ELF-1 (cell line): ENCODE measurements at regions not wholly inside any gene's neighbourhood (a gene's known extent, or its start where the extent isn't known, plus 50 kb on each side); places are given as distances from the start of the nearest gene placed in this dataset.

ENCODE experiments used
- DNase-seq: peaks from one replicate; pipeline ENCODE4 v3.0.0-alpha.2; 2016; ENCODE audit warnings: low read depth, low spot score

GRCh38 chr6:77324866-77325265 is 138.4 kb downstream of the HTR1B start:
- no peak for DNase-seq

DNA sequence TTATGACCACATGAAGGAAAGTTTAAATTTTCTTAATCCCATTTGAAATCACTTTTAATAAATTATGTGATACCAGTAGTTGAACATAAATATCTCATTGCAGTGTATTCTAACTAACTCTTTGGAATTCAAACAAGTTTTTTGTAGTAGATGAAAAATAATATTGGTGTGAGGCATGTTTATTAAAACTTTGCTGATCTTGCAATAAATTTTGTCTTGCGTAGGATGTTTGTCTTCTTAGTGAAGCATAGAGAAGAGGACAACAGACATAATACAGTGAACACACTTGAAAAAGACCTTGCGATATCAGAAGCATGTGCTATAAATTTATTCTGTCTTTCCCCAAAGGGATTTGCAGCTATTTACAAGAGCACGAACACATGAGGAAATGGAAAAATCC is 140.7 kb downstream of the HTR1B start:
- no peak for DNase-seq

GRCh38 chr6:77318256-77318655 is 145.0 kb downstream of the HTR1B start:
- DNase-seq: no peak

- DNase-seq: no peak
Measured at GRCh38 chr6:77313595-77313994, 149.7 kb downstream of the HTR1B start.

DNA sequence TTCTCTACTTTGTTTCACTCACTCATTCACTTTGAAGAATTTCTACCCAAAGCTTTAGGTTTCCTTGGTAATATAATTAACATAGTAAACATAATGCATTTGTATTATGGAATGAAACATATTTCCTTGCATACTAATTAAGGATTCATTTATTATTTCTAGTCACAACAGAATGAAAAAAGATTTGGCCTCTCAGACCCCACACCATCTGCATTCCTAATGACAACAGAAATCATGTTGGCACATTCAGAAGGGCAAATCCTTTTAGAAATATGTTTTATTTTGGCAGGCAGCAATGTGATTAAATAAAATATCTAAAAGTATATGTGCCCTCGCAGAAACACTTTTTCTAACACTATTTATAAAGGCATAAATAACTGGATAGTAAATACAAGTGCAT is 163.4 kb downstream of the HTR1B start:
- no peak for DNase-seq

DNA sequence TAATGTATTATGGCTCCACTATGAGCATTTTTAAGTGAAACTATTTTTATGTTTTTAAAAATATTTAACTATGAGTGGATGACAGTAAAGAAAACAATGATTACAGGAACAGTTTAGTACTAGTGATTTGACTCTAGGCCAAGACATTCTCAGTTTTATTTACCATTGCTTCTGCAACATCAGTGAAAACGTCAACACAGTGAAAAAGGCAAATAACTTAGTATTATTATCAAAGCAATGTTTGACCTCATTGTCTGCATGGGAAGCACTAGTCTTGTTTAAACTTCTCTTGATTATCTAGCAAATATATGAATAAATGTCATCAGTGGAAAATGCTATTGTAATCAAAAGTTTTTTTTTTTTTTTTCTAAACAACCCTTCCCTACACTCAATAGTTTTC is 165.0 kb downstream of the HTR1B start:
- DNase-seq: no peak

GRCh38 chr6:77292564-77293546 is 170.4 kb downstream of the HTR1B start:
- no peak for DNase-seq

DNA sequence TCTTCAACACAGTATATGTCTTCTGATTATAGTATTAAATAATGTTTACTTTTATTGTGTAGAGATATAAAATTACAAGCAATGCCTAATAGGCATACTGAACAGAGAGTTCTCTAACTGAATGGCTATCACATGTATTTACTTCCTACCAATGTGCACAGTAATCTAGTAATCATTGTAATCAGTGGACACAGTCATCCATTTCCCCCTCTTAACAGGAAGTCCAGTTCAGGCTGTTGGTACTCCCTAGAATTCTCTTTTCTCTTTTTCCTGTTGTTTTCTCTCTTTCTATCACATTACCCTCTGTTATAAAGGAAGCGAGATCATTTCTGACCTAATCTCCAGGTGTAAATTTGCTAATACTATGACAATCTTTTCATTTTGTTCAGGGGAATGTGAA is 172.5 kb downstream of the HTR1B start:
- no peak for DNase-seq

DNA sequence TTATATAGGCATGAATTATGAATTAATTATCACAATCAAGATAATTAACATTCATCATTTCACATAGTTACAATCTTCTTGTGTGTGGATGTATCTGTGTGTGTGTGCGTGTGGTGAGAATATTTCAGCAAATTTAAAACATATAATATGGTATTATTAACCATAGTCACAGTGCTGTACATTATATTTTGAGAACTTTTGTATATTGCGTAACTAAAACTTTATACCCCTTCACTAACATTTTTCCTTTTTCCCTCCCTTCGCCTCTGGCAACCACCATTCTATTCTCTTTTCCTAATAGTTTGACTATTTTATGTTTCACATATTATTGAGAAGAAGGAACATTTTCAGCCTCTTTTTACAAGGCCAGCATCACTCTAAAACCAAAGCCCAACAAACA is 176.8 kb downstream of the HTR1B start:
- no peak for DNase-seq

- no peak for DNase-seq
Measured at GRCh38 chr6:77273929-77274328, 189.4 kb downstream of the HTR1B start.

GRCh38 chr6:77264970-77265369 is 198.3 kb downstream of the HTR1B start:
- peak; percentile 18 for DNase-seq

- no peak for DNase-seq
Measured at GRCh38 chr6:77263003-77263402, 200.3 kb downstream of the HTR1B start.

GRCh38 chr6:77251801-77252200 is 211.5 kb downstream of the HTR1B start:
- DNase-seq: peak; percentile 37

- DNase-seq: no peak
Measured at GRCh38 chr6:77249560-77249959, 213.7 kb downstream of the HTR1B start.

- no peak for DNase-seq
Measured at GRCh38 chr6:77245026-77245425, 218.3 kb downstream of the HTR1B start.

DNA sequence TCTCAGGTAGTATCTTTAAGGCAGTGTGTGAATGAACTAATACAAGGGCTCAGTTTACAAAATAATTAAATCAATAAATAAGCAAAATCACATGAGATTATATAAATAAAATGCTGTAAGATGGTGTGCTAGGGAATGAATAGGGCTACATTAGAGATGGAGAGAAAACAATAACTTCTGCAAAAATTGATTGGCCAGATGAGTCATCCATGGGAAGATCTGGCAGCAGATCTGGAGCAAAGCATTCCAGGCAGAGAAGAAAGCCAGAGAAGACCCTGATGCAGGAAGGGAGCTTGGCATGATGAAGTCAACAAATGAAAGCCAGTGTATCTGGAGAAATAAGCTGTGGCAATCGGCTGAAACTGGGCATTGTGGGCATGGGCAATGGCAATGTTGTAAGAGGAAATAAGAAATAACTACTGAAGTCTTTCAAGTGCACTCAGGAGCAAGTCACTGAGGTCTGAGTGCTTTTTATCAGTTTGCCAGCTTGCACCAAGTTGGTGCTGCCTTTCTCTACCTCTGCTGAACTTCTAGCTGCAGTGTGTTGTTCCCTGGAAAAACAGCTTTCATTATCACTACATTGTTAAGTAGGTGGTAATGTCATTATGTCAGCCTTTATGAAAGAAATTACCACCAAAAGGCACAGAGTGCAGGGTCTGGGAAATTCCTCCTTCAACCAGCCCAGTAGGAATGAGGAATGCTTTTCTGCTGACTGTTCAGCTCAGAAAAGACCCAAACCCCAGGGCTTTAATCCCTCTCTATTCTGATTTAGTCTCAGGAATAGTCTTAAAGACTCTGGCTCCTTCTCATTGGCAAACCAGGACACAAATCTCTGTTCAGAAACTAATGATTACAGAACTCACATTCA is 231.6 kb downstream of the HTR1B start:
- DNase-seq: peak; percentile 5

GRCh38 chr6:77228279-77228678 is 235.0 kb downstream of the HTR1B start:
- no peak for DNase-seq

GRCh38 chr6:77217896-77218295 is 245.4 kb downstream of the HTR1B start:
- no peak for DNase-seq

- no peak for DNase-seq
Measured at GRCh38 chr6:77205936-77206335, 257.4 kb downstream of the HTR1B start.

- no peak for DNase-seq
Measured at GRCh38 chr6:77204555-77204954, 258.7 kb downstream of the HTR1B start.

- DNase-seq: peak; percentile 4
Measured at GRCh38 chr6:77183447-77183846, 279.8 kb downstream of the HTR1B start.

DNA sequence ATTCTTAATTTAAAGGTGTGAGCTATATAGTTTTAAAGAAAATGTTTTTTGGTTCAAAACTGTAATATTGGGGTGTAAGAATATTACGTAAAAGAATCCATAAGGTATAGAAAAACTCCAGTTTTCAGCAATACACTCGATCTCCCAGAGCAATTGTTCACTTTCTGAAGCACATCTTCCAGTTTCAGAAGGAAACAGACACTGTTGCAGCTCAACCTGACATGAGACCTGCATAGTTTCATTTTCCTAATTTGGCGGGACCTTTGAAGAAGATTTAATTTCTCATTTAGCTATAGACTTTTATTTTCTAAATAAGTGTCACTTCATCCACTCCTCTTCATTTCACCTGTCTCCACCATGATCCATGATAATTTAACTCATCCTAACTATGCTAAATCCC is 281.5 kb downstream of the HTR1B start:
- DNase-seq: no peak

GRCh38 chr6:77180326-77180725 is 283.0 kb downstream of the HTR1B start:
- DNase-seq: peak; percentile 1
